Activated naive CD8-positive, alpha-beta T cell treated with anti-CD3 and anti-CD28 coated beads, Interleukin-2, amount 50 U/mL, for 24 hours (primary cell): ENCODE measurements at regions not wholly inside any gene's neighbourhood (a gene's known extent, or its start where the extent isn't known, plus 50 kb on each side); places are given as distances from the start of the nearest gene placed in this dataset.
"Not testable (repeated sequence)": the region's sequence is repeated elsewhere in the genome, so short reads cannot be mapped to it uniquely, and the experiment has no call there.

Experiments
- ATAC-seq: fragments of 150-1000 bp; cut with Tn5 transposase; one replicate; pipeline ENCODE4 v1.10.0; 2021
- DNase-seq: peaks from one replicate; pipeline ENCODE4 v3.0.0; 2021
- H3K27ac Mint-ChIP-seq: one replicate; pipeline ENCODE4 v1.8.0; 2021; ENCODE audit warnings: mild to moderate bottlenecking, mixed read lengths
- H3K27me3 Mint-ChIP-seq: one replicate; pipeline ENCODE4 v1.8.0; 2021; ENCODE audit warnings: mixed read lengths
- H3K36me3 Mint-ChIP-seq: one replicate; pipeline ENCODE4 v1.8.0; 2021; ENCODE audit warnings: low read depth, mixed read lengths
- H3K4me1 Mint-ChIP-seq: one replicate; pipeline ENCODE4 v1.8.0; 2021; ENCODE audit warnings: mixed read lengths
- H3K4me3 Mint-ChIP-seq: one replicate; pipeline ENCODE4 v1.8.0; 2021; ENCODE audit warnings: mild to moderate bottlenecking, moderate library complexity, mixed read lengths
- H3K9me3 Mint-ChIP-seq: one replicate; pipeline ENCODE4 v1.8.0; 2021; ENCODE audit warnings: mixed read lengths

GRCh38 chr5:24235946-24236345 is 408.8 kb downstream of the CDH10 start:
- Mint-ChIP-seq H3K4me3 (no peak overlapping the region), H3K27ac (no peak overlapping the region), H3K36me3 (no peaks in the 10 kb centered on the region), H3K27me3 (no peaks in the 10 kb centered on the region), H3K4me1 (no peaks in the 10 kb centered on the region), H3K9me3 (no peaks in the 10 kb centered on the region)
- DNase-seq, result no peak
- ATAC-seq, result no peak

- H3K9me3 Mint-ChIP-seq, result peaks cover 14% of the 10 kb centered on the region
- H3K4me1 Mint-ChIP-seq, result no peaks in the 10 kb centered on the region
- H3K27ac Mint-ChIP-seq, result no peak overlapping the region
- no peaks in the 10 kb centered on the region for H3K27me3 Mint-ChIP-seq
- no peaks in the 10 kb centered on the region for H3K36me3 Mint-ChIP-seq
- ATAC-seq (no peak), DNase-seq (no peak)
- H3K4me3 Mint-ChIP-seq, result no peak overlapping the region
Observed at GRCh38 chr5:24245821-24246220, 399.0 kb downstream of the CDH10 start.

GRCh38 chr5:24264547-24264946 is 380.2 kb downstream of the CDH10 start:
- H3K36me3 Mint-ChIP-seq, result no peaks in the 10 kb centered on the region

GRCh38 chr5:24265306-24265705 is 379.5 kb downstream of the CDH10 start:
- Mint-ChIP-seq H3K36me3 (no peaks in the 10 kb centered on the region), H3K9me3 (no peaks in the 10 kb centered on the region), H3K27me3 (no peaks in the 10 kb centered on the region), H3K27ac (no peak overlapping the region), H3K4me1 (no peaks in the 10 kb centered on the region), H3K4me3 (no peak overlapping the region)
- DNase-seq (no peak), ATAC-seq (no peak)

More at GRCh38 chr5:24264547-24264946, 380.2 kb downstream of the CDH10 start:
- Mint-ChIP-seq H3K9me3 (no peaks in the 10 kb centered on the region), H3K27me3 (no peaks in the 10 kb centered on the region), H3K4me1 (no peaks in the 10 kb centered on the region), H3K27ac (no peak overlapping the region), H3K4me3 (no peak overlapping the region)
- DNase-seq (no peak), ATAC-seq (no peak)

GRCh38 chr5:24268482-24269056 is 376.2 kb downstream of the CDH10 start:
- no peak overlapping the region for H3K4me3 Mint-ChIP-seq
- DNase-seq (no peak), ATAC-seq (no peak)
- H3K27me3 Mint-ChIP-seq, result no peaks in the 10 kb centered on the region
- H3K4me1 Mint-ChIP-seq, result no peaks in the 10 kb centered on the region
- no peak overlapping the region for H3K27ac Mint-ChIP-seq
- no peaks in the 10 kb centered on the region for H3K9me3 Mint-ChIP-seq
- H3K36me3 Mint-ChIP-seq, result no peaks in the 10 kb centered on the region

GRCh38 chr5:24271702-24272118 is 373.1 kb downstream of the CDH10 start:
- not testable (repeated sequence) for H3K27me3 Mint-ChIP-seq, H3K4me3 Mint-ChIP-seq, ATAC-seq, H3K9me3 Mint-ChIP-seq, H3K4me1 Mint-ChIP-seq, DNase-seq, H3K36me3 Mint-ChIP-seq, H3K27ac Mint-ChIP-seq

GRCh38 chr5:24272741-24273140 is 372.0 kb downstream of the CDH10 start:
- H3K27me3 Mint-ChIP-seq, result no peaks in the 10 kb centered on the region
- no peak overlapping the region for H3K4me3 Mint-ChIP-seq
- DNase-seq (no peak), ATAC-seq (no peak)
- H3K9me3 Mint-ChIP-seq, result peaks cover 5% of the 10 kb centered on the region
- no peak overlapping the region for H3K27ac Mint-ChIP-seq
- no peaks in the 10 kb centered on the region for H3K4me1 Mint-ChIP-seq
- no peaks in the 10 kb centered on the region for H3K36me3 Mint-ChIP-seq

- Mint-ChIP-seq H3K27me3 (no peaks in the 10 kb centered on the region), H3K4me1 (no peaks in the 10 kb centered on the region), H3K9me3 (peaks cover 10% of the 10 kb centered on the region), H3K27ac (no peak overlapping the region), H3K4me3 (no peak overlapping the region), H3K36me3 (no peaks in the 10 kb centered on the region)
- ATAC-seq, result no peak
- DNase-seq, result no peak
Observed at GRCh38 chr5:24280215-24280614, 364.6 kb downstream of the CDH10 start.

GRCh38 chr5:24281818-24282217 is 363.0 kb downstream of the CDH10 start:
- Mint-ChIP-seq H3K27me3 (no peaks in the 10 kb centered on the region), H3K4me3 (no peak overlapping the region), H3K9me3 (peaks cover 10% of the 10 kb centered on the region), H3K27ac (no peak overlapping the region), H3K4me1 (no peaks in the 10 kb centered on the region), H3K36me3 (no peaks in the 10 kb centered on the region)
- DNase-seq, result no peak
- ATAC-seq, result no peak

- no peaks in the 10 kb centered on the region for H3K4me1 Mint-ChIP-seq
- ATAC-seq (no peak), DNase-seq (no peak)
- H3K9me3 Mint-ChIP-seq, result peaks cover 17% of the 10 kb centered on the region
- H3K27ac Mint-ChIP-seq, result no peak overlapping the region
- H3K4me3 Mint-ChIP-seq, result no peak overlapping the region
- H3K36me3 Mint-ChIP-seq, result no peaks in the 10 kb centered on the region
- H3K27me3 Mint-ChIP-seq, result no peaks in the 10 kb centered on the region
Observed at GRCh38 chr5:24289582-24290335, 355.0 kb downstream of the CDH10 start.

GRCh38 chr5:24290536-24290935 is 354.2 kb downstream of the CDH10 start:
- no peaks in the 10 kb centered on the region for H3K4me1 Mint-ChIP-seq
- ATAC-seq, result no peak
- no peak overlapping the region for H3K27ac Mint-ChIP-seq
- H3K36me3 Mint-ChIP-seq, result no peaks in the 10 kb centered on the region
- no peak overlapping the region for H3K4me3 Mint-ChIP-seq
- DNase-seq, result no peak
- H3K27me3 Mint-ChIP-seq, result no peaks in the 10 kb centered on the region
- H3K9me3 Mint-ChIP-seq, result peaks cover 14% of the 10 kb centered on the region

GRCh38 chr5:24291916-24292315 is 352.9 kb downstream of the CDH10 start:
- Mint-ChIP-seq H3K9me3 (peaks cover 22% of the 10 kb centered on the region), H3K4me3 (no peak overlapping the region), H3K27me3 (no peaks in the 10 kb centered on the region), H3K27ac (no peak overlapping the region), H3K36me3 (no peaks in the 10 kb centered on the region), H3K4me1 (no peaks in the 10 kb centered on the region)
- ATAC-seq, result no peak
- no peak for DNase-seq

- H3K36me3 Mint-ChIP-seq, result no peaks in the 10 kb centered on the region
- no peaks in the 10 kb centered on the region for H3K27me3 Mint-ChIP-seq
- no peak overlapping the region for H3K27ac Mint-ChIP-seq
- H3K4me3 Mint-ChIP-seq, result no peak overlapping the region
- no peak for ATAC-seq
- peaks cover 28% of the 10 kb centered on the region for H3K9me3 Mint-ChIP-seq
- DNase-seq, result no peak
- no peaks in the 10 kb centered on the region for H3K4me1 Mint-ChIP-seq
Observed at GRCh38 chr5:24294333-24294732, 350.4 kb downstream of the CDH10 start.

- Mint-ChIP-seq H3K27me3 (no peaks in the 10 kb centered on the region), H3K27ac (no peak overlapping the region), H3K4me1 (no peaks in the 10 kb centered on the region), H3K36me3 (no peaks in the 10 kb centered on the region), H3K4me3 (no peak overlapping the region), H3K9me3 (peaks cover 35% of the 10 kb centered on the region)
- ATAC-seq, result no peak
- no peak for DNase-seq
Observed at GRCh38 chr5:24314106-24314505, 330.7 kb downstream of the CDH10 start.

- DNase-seq (no peak), ATAC-seq (no peak)
- H3K27ac Mint-ChIP-seq, result no peak overlapping the region
Observed at GRCh38 chr5:24320643-24321042, 324.1 kb downstream of the CDH10 start.

More at GRCh38 chr5:24320643-24321042, 324.1 kb downstream of the CDH10 start:
- no peaks in the 10 kb centered on the region for H3K36me3 Mint-ChIP-seq
- H3K4me1 Mint-ChIP-seq, result no peaks in the 10 kb centered on the region
- no peaks in the 10 kb centered on the region for H3K27me3 Mint-ChIP-seq
- peaks cover 13% of the 10 kb centered on the region for H3K9me3 Mint-ChIP-seq
- H3K4me3 Mint-ChIP-seq, result no peak overlapping the region
